OCI-LY3 (cell line): ENCODE measurements at regions not wholly inside any gene's neighbourhood (a gene's known extent, or its start where the extent isn't known, plus 50 kb on each side); places are given as distances from the start of the nearest gene placed in this dataset.

ENCODE experiments used
- EZH2phosphoT487 ChIP-seq: fragments of 200-600 bp; shearing (Covaris generic); IDR thresholded peaks from 2 replicates; pipeline ENCODE4 v1.6.1; 2018; ENCODE audit warnings: antibody characterized with exemption, mixed run types, low read depth
- TF ChIP-seq, protein P1 (sequence below): fragments of 200-600, 300-600 bp; sonication (generic); IDR thresholded peaks from 2 replicates; pipeline ENCODE4 v1.5.1; 2014; ENCODE audit warnings: antibody characterized with exemption, low read length, low read depth

DNA sequence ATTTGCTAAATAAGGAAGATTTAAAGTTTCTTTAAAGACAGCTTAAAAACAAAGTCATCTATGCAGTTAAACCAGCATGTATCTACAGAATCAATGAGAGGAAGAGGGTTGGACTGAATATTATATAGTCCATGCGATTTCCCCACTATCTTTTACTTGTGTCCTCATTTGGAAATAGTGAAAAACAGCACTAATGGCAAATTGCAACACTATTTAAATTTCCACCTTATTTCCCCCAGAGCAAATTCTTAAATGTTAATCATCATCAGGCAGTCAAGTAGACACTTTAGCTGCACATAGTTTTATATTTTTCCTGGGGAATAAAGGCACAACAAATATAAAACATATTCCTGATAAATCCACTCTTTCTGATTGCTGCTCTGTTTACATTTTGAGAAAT lies 114.6 kb downstream of the LCA5 start:
- TF ChIP-seq, protein P1, sequence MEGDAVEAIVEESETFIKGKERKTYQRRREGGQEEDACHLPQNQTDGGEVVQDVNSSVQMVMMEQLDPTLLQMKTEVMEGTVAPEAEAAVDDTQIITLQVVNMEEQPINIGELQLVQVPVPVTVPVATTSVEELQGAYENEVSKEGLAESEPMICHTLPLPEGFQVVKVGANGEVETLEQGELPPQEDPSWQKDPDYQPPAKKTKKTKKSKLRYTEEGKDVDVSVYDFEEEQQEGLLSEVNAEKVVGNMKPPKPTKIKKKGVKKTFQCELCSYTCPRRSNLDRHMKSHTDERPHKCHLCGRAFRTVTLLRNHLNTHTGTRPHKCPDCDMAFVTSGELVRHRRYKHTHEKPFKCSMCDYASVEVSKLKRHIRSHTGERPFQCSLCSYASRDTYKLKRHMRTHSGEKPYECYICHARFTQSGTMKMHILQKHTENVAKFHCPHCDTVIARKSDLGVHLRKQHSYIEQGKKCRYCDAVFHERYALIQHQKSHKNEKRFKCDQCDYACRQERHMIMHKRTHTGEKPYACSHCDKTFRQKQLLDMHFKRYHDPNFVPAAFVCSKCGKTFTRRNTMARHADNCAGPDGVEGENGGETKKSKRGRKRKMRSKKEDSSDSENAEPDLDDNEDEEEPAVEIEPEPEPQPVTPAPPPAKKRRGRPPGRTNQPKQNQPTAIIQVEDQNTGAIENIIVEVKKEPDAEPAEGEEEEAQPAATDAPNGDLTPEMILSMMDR: no peak
- TF ChIP-seq EZH2phosphoT487: no peak
